ENCODE measurements at regions not wholly inside any gene's neighbourhood (a gene's known extent, or its start where the extent isn't known, plus 50 kb on each side); places are given as distances from the start of the nearest gene placed in this dataset.

DNA sequence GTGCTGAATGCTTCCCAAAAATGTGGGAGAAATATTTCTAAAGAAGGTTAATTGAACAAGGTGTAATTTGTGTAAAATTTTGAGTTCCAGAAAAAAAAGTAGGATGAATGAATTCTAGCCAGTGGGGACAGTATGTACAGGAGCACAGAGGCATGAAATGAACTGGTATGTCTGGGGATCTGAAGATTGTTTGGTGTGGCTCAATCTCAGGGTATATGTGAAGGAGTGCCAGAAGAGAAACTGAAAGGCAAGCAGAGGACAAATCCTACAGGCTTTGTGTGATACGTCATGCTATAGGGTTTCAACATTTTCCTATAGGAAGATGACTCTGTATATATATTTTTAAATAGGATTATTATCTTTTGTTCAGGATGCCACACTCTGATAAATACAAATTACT lies 126.9 kb downstream of the FAM181B start:
- TF ChIP-seq, protein P1, sequence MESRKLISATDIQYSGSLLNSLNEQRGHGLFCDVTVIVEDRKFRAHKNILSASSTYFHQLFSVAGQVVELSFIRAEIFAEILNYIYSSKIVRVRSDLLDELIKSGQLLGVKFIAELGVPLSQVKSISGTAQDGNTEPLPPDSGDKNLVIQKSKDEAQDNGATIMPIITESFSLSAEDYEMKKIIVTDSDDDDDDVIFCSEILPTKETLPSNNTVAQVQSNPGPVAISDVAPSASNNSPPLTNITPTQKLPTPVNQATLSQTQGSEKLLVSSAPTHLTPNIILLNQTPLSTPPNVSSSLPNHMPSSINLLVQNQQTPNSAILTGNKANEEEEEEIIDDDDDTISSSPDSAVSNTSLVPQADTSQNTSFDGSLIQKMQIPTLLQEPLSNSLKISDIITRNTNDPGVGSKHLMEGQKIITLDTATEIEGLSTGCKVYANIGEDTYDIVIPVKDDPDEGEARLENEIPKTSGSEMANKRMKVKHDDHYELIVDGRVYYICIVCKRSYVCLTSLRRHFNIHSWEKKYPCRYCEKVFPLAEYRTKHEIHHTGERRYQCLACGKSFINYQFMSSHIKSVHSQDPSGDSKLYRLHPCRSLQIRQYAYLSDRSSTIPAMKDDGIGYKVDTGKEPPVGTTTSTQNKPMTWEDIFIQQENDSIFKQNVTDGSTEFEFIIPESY (IDR thresholded peaks at IDR 0.05), result no peak
- no peak for TF ChIP-seq JUND (IDR thresholded peaks at IDR 0.05)
- TF ChIP-seq, protein P2, sequence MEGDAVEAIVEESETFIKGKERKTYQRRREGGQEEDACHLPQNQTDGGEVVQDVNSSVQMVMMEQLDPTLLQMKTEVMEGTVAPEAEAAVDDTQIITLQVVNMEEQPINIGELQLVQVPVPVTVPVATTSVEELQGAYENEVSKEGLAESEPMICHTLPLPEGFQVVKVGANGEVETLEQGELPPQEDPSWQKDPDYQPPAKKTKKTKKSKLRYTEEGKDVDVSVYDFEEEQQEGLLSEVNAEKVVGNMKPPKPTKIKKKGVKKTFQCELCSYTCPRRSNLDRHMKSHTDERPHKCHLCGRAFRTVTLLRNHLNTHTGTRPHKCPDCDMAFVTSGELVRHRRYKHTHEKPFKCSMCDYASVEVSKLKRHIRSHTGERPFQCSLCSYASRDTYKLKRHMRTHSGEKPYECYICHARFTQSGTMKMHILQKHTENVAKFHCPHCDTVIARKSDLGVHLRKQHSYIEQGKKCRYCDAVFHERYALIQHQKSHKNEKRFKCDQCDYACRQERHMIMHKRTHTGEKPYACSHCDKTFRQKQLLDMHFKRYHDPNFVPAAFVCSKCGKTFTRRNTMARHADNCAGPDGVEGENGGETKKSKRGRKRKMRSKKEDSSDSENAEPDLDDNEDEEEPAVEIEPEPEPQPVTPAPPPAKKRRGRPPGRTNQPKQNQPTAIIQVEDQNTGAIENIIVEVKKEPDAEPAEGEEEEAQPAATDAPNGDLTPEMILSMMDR (IDR thresholded peaks at IDR 0.05; ENCODE audit: low read depth, low read length, missing input control), result no peak
- TF ChIP-seq SP1 (IDR thresholded peaks at IDR 0.05), result no peak
- no peak for TF ChIP-seq REST (IDR thresholded peaks at IDR 0.05)
- no peak for TF ChIP-seq MAX (IDR thresholded peaks at IDR 0.05)

All from liver (tissue), 3 donors.